NCI-H526 treated with DMSO at 0.1 percent for 48 hours (cell line): ENCODE measurements at regions not wholly inside any gene's neighbourhood (a gene's known extent, or its start where the extent isn't known, plus 50 kb on each side); places are given as distances from the start of the nearest gene placed in this dataset.
"Not testable (repeated sequence)": the region's sequence is repeated elsewhere in the genome, so short reads cannot be mapped to it uniquely, and the experiment has no call there.

Source experiments
- DNase-seq: peaks from one replicate; lab custom pipeline; 2025; lab: John Stamatoyannopoulos, UW

DNA sequence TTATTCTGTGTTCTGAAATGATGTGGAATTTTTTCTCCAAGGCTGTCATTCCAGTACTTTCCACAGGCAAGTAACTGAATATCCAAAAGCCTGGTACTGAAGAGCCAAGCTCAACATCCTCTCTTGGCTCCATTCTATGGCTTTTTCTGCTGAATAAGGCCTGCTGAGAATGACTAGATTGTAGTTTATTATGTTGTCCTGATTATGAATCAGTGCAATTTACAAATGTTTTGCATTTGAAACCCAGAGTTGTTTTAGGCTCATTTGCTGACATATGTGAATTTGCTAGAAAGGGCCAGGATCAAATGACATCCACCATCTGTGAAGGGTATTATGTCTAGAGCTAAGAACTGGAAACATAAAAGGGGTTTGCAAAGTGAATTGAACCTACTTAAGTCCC, 596.6 kb downstream of the KCTD12 start:
- no peak for DNase-seq

DNA sequence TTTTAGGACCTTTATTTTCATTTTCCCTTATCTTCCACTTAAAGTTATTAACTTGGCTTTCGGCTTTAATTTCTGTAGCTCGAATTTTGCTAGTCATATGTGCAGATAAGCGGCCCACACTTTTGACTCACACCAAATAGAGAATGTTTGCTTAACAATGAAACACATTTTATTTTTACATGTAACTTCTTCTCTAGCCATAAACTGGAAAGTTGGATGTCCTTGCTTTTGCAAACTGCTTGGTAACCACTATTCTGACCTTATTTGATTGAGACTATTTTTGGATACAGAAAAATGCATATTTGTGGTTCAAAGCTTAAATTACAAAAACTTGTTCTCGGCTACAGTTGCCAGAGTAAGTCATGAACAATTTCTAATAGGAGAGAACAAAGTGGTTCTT, 600.0 kb downstream of the KCTD12 start:
- DNase-seq, result no peak

DNA sequence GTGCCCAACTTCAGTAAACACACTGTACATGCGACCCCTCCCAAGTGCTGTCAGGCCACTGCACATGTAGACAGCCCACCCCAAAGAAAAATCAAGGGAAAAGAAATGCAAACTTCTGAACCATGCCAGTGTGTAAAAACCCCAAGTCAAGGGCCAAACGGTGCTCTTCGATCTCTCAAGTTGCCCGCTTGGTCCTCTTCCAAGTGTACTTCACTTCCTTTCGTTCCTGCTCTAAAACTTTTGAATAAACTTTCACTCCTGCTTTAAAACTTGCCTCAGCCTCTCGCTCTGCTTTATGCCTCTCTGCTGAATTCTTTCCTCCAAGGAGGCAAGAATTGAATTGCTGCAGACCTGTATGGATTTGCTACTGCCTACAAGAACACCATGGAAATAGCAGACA, 600.7 kb downstream of the KCTD12 start:
- no peak for DNase-seq

DNA sequence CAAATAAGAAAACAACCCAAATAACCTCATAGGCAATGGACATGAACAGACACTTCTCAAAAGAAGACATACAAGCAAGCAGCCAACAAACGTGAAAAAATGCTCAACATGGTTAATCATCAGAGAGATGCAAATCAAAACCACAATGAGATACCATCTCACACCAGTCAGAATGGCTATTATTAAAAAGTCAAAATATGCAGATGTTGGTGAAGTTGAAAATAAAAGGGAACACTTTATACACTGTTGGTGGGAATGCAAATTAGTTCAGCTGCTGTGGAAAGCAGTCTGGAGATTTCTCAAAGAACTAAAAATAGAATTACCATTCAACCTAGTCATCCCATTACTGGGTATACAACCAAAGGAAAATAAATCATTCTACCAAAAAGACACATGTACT, 606.4 kb downstream of the KCTD12 start:
- peak; percentile 52 for DNase-seq

DNA sequence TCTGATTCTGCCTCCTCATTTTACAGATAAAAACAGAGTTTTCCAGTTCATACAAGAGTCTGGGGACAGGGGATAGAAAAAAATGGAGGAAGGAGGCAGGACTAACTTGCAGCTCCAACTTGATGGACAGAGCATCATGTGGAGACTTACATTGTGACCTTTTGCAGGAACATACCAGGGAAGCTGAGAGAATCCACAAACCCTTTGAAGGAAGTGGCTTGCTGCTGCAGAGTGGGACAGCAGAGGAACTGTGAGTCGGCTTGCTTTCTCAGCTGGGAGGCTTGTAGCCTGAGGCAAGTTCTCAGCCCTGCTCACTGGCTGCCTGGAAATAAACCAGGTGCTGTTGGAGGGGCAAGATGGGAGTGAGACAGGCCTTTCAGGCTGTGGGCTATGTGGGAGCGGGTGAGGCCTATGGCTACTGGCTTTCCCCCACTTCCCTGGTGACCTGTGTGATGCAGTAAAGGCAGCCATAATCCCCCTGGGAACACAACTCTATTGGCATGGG, 614.4 kb downstream of the KCTD12 start:
- DNase-seq, result no peak

DNA sequence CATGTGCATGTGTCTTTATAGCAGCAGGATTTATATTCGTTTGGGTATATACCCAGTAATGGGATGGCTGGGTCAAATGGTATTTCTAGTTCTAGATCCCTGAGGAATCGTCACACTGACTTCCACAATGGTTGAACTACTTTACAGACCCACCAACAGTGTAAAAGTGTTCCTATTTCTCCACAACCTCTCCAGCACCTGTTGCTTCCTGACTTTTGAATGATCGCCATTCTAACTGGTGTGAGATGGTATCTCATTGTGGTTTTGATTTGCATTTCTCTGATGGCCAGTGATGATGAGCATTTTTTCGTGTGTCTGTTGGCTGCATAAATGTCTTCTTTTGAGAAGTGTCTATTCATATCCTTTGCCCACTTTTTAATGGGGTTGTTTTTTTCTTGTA, 617.9 kb downstream of the KCTD12 start:
- DNase-seq, result not testable (repeated sequence)

DNA sequence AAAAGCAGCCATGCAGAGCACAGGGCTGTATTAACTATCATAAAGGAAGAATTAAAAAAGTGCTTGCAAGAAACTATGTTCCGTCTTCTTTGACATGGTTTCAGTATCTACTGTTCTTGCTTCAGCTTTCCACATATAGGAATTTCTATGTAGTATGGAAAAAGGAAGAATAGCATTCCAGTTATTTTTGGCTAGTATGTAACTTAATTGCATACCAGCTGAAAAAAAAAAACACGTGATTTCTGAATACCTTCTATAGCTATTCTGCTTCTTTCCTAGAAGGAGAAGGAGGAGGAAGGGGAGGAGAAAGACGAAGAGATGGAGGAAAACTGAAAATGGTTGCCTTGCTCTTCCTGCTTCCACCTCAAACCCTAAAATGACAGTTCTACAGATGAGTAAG, 619.0 kb downstream of the KCTD12 start:
- no peak for DNase-seq

DNA sequence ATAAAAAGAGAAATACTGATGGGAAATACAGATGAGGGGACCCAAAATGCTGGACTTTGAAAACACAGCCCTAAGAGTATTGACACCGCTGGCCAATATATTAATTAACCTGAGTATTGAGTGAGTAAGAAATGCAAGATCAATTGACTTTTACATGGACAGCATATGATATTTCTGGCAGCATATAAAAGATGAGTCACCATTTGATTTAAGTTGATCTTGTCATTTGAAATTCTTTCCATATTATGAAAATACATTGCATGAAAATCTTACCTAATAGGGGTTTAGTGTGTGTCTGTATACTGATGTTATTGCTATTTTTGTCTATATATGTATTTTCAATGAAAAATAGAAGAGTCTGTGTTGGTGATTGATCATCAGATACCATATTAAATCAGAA, 619.6 kb downstream of the KCTD12 start:
- no peak for DNase-seq

DNA sequence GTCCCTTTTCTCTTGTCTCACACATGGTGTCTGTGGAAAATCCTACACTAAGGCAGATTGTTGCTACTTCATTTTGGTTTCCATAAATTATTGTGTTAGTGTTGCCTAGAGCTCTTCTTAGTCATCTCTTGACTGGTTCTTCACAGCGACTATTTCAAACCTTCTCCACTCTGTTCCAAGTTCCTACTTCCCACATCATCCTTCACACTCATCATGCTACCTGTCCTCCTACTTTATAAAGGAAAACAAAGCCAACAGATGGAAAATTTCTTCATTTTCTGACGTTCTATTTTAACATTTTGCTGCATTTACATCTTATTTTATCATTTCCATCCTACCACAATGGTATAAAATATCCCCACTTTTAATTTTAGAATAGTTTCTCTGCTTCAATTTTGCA, 614.1 kb downstream of the LMO7 start:
- DNase-seq, result no peak

DNA sequence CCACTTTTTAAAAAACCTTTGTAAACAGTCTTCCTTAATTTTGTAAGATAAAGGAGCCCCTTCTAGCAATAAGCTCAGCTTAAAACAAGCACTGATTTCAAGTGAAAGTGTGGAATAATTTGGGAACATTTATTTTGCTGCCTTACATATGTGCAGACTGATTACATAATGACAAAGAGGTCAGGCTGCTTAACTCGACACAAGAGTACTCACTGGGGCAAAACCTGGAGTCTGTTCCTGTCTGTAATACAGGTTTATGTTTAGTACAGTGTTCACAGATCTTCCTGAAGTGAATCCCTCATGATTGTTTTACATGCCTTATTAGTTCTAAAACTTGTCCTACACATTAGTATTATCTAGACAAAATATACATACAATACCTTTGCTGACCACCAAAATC, 609.8 kb downstream of the LMO7 start:
- DNase-seq, result no peak

DNA sequence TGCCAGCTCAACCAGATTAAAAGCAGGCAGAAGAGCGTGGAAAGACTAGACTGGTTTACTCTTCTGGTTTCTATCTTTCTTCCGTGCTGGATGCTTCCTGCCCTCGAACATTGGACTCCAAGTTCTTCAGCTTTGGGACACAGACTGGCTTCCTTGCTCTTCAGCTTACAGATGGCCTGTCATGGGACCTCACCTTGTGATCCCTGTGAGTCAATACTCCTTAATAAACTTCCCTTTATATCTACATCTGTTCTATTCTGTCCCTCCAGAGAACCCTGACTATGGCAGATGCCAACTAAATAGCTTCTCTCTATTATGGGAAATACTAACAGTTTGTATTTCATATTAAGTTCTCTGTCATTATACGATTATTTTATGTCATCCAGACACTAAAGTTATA, 609.1 kb downstream of the LMO7 start:
- no peak for DNase-seq

DNA sequence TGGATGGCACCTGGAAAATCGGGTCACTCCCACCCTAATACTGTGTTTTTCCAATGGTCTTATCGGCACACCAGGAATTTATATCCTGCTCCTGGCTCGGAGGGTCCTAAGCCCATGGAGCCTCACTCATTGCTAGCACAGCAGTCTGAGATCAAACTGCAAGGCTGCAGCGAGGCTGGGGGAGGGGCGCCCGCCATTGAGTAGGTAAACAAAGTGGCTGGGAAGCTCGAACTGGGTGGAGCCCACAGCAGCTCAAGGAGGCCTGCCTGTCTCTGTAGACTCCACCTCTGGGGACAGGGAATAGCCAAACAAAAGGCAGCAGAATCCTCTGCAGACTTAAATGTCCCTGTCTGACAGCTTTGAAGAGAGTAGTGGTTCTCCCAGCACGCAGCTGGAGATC, 607.0 kb downstream of the LMO7 start:
- not testable (repeated sequence) for DNase-seq

DNA sequence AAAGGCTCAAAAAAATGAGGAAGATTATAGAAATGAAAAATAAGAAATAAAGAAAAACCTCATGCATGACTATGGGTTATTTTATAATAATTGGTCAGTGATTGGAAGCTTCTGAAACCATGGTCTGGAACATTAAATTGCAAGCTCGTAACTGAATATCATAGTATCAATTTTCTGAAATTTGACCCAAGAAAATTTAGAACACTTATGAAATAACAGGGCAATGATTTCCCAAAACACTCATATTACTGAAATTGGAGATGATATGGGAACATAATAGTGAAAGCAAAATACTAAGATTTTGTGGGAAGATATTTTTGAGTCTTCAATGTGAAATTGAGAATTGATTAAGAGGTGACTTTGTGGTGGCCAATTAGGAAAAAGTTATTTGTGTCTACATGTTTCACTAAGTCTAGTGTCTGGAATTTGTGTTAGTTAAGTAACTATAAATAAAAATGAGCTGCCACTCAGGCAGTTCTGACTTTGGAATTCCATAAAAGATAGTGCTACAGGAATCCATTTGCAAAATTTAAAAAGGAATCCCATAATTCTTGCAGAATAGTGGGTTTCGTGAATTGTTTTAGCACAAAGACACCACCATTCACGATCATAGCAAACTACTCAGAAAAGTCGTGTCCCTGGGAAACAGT, 603.0 kb downstream of the LMO7 start:
- no peak for DNase-seq

DNA sequence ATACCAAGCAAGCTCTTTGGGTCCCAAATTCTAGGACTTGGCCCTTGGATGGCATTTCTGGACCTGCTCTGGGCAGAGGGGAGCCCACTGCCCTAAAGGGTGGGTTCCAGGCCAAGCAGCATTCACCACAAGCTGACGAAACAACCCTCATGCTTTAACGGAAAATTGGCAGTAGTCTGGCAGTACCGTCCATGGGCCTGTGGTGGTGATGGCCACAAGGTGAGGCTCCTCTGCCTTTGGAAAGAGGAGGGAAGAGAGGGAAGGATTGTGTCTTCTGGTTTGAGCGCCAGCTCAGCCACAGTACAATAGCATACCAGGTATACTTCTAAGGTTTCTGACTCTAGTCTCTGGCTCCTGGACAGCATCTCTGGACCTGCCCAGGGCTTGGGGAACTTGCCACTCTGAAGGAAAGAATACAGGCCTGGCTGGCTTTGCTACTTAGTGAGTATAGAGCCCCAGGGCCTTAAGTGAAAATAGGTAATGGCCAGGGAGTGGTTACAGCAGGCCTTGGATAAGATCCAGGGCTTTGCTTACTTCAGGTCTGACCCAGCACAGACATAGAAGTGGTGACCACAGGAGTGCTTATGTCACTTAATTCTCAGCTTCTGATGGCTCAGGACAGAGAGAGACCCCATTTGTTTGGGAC, 595.5 kb downstream of the LMO7 start:
- no peak for DNase-seq

DNA sequence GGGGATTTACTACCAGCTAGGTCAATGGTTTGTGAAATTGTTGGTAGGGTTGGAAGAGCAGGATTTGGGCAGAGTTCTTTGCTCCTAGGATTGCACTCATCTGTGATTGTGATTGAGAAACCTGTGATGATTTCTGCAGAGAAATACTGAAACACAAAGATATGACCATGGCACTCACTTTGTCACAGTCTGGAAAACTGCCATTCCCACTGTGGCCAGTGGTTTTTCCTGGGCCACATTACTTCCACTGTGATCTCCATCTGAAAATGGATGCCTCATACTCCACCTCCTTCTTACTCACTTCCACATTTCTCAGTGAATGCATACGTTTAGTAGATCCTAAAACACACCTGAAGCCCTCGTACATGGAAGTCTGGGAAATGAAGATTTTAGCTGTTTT, 593.2 kb downstream of the LMO7 start:
- no peak for DNase-seq

DNA sequence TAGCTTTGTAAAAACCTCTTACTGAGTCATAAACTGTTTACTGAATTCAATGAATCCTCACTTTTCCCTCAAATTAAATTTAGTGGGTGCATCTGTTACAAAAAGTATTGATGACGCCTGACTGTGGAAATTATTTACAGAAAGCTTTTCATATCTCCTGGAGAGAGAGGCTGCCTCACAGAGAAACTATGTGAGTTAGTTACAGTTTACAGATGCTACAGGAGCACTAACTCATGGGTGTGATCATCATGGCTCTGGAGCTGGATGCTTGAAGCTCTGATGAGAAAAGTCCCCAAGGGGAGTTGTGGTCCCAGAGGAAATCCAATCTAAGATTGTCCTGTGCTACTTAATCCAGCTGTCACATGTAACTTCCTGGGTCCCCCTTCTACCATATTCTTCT, 590.8 kb downstream of the LMO7 start:
- no peak for DNase-seq

DNA sequence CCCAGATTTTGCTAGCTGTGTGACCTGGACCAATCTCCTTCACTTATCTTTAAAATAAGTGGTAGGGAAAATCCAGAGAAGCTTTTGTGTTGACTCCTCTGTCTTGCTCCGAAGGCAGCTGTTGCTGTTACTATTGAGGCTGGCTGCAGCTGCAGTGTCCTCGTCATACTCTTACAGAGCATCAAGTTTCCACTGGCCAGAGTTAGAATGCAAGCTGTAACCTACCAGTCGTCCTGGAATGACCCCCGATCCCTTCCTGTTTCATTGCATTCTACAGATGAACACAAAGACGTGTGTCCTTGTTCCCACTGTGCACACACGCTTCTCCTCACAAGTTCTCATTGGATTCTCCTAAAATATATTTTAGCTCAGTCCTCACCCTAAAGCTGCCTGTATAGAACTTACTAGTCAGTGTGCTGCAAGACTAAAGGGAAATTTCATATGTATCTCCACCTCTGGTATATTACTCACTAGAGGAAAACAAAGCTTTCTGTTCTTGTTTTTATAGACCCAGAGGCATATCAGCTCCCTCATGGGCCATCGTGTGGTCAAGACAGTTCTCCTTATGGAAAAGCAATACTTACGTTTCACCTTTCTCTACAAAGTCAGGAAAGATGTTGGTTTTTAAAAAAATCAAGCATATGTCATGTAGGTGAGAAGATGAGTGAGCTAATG, 589.8 kb downstream of the LMO7 start:
- no peak for DNase-seq

DNA sequence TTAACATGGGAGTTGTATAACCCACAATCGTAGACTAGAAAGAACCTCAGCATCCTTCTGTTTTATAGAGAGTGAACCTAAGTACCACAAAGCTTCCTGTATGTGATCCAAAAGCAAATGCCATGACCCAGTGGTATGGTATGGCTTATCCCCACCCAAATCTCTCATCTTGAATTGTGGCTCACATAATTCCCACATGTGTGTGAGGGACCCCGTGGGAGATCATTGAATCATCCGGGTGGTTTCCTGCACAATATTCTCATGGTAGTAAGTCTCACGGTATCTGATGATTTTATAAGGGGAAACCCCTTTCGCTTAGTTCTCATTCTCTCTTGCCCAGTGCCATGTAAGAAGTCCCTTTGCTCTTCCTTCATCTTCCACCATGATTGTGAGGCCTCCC, 587.9 kb downstream of the LMO7 start:
- no peak for DNase-seq

DNA sequence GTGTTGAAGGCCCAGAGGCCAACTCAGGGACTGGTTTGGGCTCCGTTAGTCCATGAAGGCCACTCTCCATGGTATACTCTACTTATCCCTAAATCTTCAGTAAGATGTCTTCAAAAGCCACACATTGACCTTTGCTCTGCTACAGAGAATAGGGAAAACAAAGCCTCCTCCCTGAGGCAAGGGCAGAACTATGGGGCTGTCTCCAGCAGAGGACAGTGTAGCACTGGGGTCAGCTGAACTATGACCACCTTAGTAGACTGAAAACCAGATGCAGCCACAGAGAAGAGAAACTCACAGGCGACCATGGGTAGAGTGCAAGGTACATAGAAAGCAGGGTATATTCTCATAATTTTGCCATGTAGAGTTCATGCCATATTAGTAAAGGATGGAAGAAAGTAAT, 587.4 kb downstream of the LMO7 start:
- DNase-seq, result no peak

DNA sequence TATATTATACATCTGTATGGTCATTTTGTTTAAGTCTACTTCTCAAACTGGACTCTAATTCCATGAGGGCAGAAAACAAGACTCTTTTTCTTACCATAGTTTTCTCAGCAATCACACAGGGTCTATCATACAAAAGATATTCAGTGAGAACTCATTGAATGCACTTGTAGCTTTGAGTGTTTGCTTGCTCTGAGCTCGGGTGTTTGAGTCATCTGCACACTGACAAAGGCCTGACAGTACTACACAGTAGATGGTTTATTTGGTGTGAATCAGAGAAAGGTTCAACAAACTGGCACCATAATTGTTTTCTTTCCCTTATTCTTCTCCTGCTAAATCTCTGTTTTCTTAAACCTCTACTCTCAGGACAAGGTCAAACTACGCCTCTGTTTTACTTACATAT, 586.4 kb downstream of the LMO7 start:
- DNase-seq, result no peak

DNA sequence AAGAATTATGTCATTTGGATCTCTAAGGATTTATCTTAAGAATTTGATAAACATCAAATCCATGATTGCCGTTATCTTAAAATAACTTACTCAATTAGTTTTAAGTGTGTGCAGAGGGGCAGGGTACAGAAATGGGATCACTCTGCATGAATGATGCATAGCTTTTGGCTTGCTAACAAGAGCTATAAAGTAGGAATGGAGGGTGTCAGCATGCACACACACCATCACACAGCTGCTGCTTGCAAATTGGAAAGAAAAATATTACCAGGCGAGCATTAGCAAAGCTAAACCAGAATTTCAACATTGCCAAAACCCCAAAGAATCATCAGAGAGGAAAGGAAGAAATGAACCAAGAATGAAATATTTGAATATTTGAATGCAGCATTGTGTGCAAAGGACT, 580.6 kb downstream of the LMO7 start:
- no peak for DNase-seq

DNA sequence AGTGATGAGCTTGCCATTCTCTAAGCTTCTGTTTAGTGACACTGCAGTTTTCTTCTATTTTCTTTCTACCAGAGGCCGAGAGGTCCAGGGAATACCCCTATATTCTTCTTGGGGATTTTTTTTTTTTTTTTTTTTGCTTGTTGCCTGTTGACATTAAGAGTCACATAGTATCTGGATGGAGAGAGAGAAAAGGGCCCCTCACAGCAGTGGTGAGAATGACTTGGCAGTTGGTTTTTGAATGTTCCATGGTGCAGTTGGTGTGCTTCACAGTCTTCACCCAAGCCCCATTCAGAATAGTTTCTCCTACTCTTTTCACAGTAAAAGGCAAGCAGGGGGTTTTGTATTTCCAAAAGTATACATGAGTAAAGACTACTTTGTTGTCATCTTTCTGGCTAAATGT, 577.9 kb downstream of the LMO7 start:
- DNase-seq, result no peak

DNA sequence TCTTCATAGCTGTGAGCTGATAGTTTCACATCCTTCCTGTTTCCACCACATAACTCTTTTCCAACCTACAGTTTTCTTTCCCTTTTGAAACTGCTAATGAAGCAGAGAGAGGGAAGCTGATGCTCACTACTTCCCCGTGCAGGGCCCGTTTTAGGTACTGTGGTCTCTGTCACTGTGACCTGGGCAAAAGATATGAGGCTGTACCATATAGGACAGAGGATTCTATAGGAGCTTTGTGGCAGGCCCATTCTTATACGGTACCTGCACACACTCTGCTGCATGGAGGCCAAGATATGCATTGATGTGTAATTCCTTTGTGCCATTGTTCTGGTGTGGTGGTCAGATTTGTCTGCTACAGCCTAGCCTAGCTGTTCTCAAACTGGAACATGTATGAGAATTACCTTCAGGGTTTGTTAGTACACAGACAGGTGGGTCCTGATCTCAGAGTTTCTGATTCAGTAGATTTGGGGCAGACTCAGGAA, 577.3 kb downstream of the LMO7 start:
- DNase-seq, result no peak
